ENCODE measurements at regions not wholly inside any gene's neighbourhood (a gene's known extent, or its start where the extent isn't known, plus 50 kb on each side); places are given as distances from the start of the nearest gene placed in this dataset.

DNA sequence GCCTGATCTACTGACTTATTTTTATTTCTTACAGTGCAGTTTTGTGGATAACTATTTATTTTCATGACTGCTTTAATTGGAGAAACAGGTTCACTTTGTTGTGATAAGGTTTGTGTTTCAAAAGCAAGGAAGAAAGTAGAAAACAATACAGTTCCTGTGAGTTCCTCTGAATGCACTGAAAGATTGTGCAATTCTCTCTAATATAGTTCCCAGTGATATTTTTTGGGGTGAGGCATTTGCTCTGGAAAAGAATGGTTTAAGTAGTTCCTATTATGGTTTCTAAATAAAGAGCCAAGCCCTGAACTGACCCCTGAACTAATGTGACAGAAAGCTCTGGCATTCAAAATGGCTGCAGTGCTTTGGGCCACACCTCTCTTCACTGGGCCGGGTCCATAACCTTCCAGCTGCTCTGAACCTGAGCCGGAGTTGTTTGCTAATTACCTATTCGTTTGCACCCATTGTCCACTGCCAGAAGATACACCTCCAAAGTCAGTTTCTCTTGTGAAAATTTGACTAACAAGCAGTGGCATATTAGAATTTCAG is 56.6 kb upstream of the VTCN1 start (continued):
- no peak for TF ChIP-seq REST (IDR thresholded peaks at IDR 0.05)
- TF ChIP-seq HNF4G (IDR thresholded peaks at IDR 0.05) = no peak
- TF ChIP-seq RXRA (IDR thresholded peaks at IDR 0.05) = no peak
- no peak for TF ChIP-seq TAF1 (conservative IDR thresholded peaks at IDR 0.05)
- TF ChIP-seq CTCF (IDR thresholded peaks at IDR 0.05; ENCODE audit: low read depth, low read length, missing input control) = no peak
- no peak for TF ChIP-seq RAD21 (IDR thresholded peaks at IDR 0.05)

GRCh38 chr1:117262976-117263375 is 52.2 kb upstream of the VTCN1 start:
- no peak for TF ChIP-seq RXRA (IDR thresholded peaks at IDR 0.05)
- TF ChIP-seq SP1 (IDR thresholded peaks at IDR 0.05) = no peak
- TF ChIP-seq FOXA1 (IDR thresholded peaks at IDR 0.05) = no peak
- no peak for TF ChIP-seq JUND (IDR thresholded peaks at IDR 0.05)
- TF ChIP-seq, protein P1, sequence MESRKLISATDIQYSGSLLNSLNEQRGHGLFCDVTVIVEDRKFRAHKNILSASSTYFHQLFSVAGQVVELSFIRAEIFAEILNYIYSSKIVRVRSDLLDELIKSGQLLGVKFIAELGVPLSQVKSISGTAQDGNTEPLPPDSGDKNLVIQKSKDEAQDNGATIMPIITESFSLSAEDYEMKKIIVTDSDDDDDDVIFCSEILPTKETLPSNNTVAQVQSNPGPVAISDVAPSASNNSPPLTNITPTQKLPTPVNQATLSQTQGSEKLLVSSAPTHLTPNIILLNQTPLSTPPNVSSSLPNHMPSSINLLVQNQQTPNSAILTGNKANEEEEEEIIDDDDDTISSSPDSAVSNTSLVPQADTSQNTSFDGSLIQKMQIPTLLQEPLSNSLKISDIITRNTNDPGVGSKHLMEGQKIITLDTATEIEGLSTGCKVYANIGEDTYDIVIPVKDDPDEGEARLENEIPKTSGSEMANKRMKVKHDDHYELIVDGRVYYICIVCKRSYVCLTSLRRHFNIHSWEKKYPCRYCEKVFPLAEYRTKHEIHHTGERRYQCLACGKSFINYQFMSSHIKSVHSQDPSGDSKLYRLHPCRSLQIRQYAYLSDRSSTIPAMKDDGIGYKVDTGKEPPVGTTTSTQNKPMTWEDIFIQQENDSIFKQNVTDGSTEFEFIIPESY (IDR thresholded peaks at IDR 0.05) = no peak
- TF ChIP-seq GABPA (IDR thresholded peaks at IDR 0.05 in 1 of 2, conservative IDR thresholded peaks at IDR 0.05 in 1 of 2) = no peak
- TF ChIP-seq RAD21 (IDR thresholded peaks at IDR 0.05) = no peak
- TF ChIP-seq, protein P2, sequence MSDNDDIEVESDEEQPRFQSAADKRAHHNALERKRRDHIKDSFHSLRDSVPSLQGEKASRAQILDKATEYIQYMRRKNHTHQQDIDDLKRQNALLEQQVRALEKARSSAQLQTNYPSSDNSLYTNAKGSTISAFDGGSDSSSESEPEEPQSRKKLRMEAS (IDR thresholded peaks at IDR 0.05) = no peak
- TF ChIP-seq TAF1 (conservative IDR thresholded peaks at IDR 0.05) = no peak
- TF ChIP-seq, protein P3, sequence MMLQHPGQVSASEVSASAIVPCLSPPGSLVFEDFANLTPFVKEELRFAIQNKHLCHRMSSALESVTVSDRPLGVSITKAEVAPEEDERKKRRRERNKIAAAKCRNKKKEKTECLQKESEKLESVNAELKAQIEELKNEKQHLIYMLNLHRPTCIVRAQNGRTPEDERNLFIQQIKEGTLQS (IDR thresholded peaks at IDR 0.05) = no peak
- no peak for TF ChIP-seq HNF4A (conservative IDR thresholded peaks at IDR 0.05)
- no peak for TF ChIP-seq FOXA2 (IDR thresholded peaks at IDR 0.05)
- TF ChIP-seq HNF4G (IDR thresholded peaks at IDR 0.05) = no peak
- TF ChIP-seq CTCF (IDR thresholded peaks at IDR 0.05; ENCODE audit: low read depth, low read length, missing input control) = no peak
- no peak for TF ChIP-seq NR2F2 (IDR thresholded peaks at IDR 0.05)
- TF ChIP-seq REST (IDR thresholded peaks at IDR 0.05) = no peak
- TF ChIP-seq EGR1 (IDR thresholded peaks at IDR 0.05; ENCODE audit: low read depth in 2 of 2) = no peak
- TF ChIP-seq YY1 (IDR thresholded peaks at IDR 0.05) = no peak
- Histone ChIP-seq H3K9me3 (ENCODE audit: control insufficient read depth in 4 of 4, low read length in 3 of 4) (no peaks in the 10 kb centered on the region), H3K27ac (ENCODE audit: low read depth in 1 of 2, low read length in 2 of 2) (no peak overlapping the region), H3K4me3 (ENCODE audit: low read depth in 1 of 3, low read length in 3 of 3) (no peak overlapping the region), H3K9ac (ENCODE audit: low read depth in 1 of 2, low read length in 2 of 2) (no peak overlapping the region), H3K4me1 (ENCODE audit: control insufficient read depth in 4 of 4, insufficient read depth in 4 of 4, low read length in 3 of 4) (no peaks in the 10 kb centered on the region), H3K36me3 (ENCODE audit: control insufficient read depth in 4 of 4, insufficient read depth in 3 of 4, low read depth in 1 of 4, low read length in 3 of 4) (no peaks in the 10 kb centered on the region), H3K27me3 (ENCODE audit: control insufficient read depth in 4 of 4, insufficient read depth in 4 of 4, low read length in 3 of 4) (no peaks in the 10 kb centered on the region)
- 88% methylated on average over 5 of the region's 5 CpGs for WGBS
- no peak for DNase-seq (ENCODE audit: low spot score)
